Stomach (tissue), 4 donors: ENCODE measurements at regions not wholly inside any gene's neighbourhood (a gene's known extent, or its start where the extent isn't known, plus 50 kb on each side); places are given as distances from the start of the nearest gene placed in this dataset.

Source experiments
- CTCF ChIP-seq, 7 experiments: fragments of 450-650 bp in 4 of 7; fragments of 200-600 bp in 3 of 7; sonication (generic) in 3 of 7; IDR thresholded peaks; one replicate each; pipeline ENCODE4 v1.5.1; 2016 to 2019; ENCODE audit warnings: antibody characterized with exemption in 7 of 7, control low read depth in 2 of 7, mild to moderate bottlenecking in 1 of 7
- POLR2A ChIP-seq, 4 donors: fragments of 450-650 bp; IDR thresholded peaks; one replicate each; pipeline ENCODE4 v1.6.1; 2016; ENCODE audit warnings: antibody characterized with exemption in 4 of 4, control low read depth in 2 of 4, mild to moderate bottlenecking in 1 of 4, moderate library complexity in 1 of 4
- POLR2AphosphoS5 ChIP-seq, 3 donors: sonication (generic); formaldehyde crosslinking; IDR thresholded peaks; one replicate each; pipeline ENCODE4 v1.6.1; 2016; ENCODE audit warnings: antibody characterized with exemption in 3 of 3

- no peak for TF ChIP-seq CTCF (IDR thresholded peaks at IDR 0.05)
- TF ChIP-seq POLR2AphosphoS5 (IDR thresholded peaks at IDR 0.05) = no peak
- TF ChIP-seq POLR2A (IDR thresholded peaks at IDR 0.05) = no peak
Measured at GRCh38 chr11:97746818-97747217, 1273.9 kb upstream of the CNTN5 start.
